Limb (tissue), 2 donors: ENCODE measurements at regions not wholly inside any gene's neighbourhood (a gene's known extent, or its start where the extent isn't known, plus 50 kb on each side); places are given as distances from the start of the nearest gene placed in this dataset.

ENCODE experiments used
- DNase-seq, 2 donors: peaks; one replicate each; pipeline ENCODE4 v3.0.0-alpha.2; 2016; ENCODE audit errors: extremely low spot score in 2 of 2

DNA sequence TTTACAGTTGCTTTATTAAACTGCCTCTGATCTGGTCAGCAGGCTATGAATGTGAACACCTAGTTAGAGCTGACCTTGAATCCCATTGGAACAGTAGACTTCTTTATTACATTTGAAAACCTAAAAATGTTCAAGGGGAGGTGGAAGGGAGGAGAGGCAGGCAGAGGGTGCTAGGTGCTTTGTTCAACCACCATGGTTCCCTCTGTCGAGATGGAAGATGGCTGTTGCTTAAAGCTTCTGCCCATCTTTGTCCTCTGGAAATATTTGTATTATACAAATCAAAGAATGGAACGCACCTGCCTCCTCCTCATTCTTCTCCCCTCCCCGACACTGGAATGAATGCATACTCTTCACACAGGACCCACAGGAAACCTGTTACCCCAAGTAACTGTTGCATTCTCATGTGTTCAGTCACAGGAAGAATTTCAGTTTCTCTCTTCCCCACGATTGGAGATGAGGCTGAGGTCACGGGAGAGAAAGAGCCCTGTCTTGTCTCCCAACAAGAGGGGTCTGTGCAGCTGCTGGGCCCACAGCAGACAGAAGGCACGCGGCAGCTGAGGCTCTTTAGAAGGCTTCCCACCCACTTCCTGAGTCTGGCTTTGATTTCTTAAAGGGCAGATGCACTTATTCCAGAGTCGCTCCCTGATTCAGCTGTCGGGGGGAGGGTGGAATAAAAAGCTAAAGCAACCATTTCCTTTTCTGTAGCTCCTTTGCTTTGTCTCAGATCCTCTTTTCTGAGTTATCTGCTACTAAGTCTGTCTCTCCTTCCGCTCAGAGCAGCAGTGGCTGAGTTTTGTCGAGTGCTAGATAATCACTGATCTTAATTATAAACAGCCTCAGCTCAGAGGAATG is 217.9 kb upstream of the BTG1 start:
- DNase-seq: peak; percentile 65 to 86

DNA sequence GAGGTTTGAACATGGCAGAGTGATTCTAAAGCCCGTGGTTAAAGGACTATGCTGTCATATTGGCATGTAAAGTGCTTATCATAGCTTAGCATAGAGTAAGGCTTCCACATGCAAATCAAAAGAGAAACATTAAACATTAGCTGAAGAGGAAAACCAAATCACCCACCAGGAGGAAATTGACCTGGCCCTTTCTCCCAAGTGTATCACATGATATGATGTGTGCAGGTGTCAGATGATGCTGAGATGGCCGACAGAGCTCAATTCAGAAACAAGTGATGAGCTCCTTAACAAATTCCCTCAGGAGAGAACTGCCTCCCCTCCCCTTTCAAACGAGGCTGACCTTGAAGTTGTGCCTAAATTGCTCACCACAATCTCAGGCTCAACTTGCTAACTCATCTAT is 217.1 kb upstream of the BTG1 start:
- no peak for DNase-seq

GRCh38 chr12:92362126-92362525 is 216.5 kb upstream of the BTG1 start:
- DNase-seq: no peak

DNA sequence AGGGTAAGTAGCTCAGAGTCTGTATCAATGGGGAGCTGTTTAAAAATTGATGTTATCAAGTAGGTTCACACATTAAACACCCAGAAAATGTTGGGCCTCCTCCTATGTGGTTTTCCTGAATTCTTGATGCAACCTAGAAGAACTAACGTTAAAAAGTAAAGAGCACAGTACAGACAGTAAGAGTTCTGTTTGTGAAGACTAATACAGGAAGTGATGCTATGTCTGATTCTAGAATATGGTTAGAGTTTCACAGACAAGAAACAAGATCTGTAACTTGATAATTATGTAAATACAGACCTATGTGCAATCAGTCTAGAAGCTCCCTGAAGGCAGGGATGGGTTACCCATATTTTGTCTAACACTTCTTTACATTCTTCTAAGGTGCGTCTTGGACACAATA is 214.9 kb upstream of the BTG1 start:
- no peak for DNase-seq

- no peak for DNase-seq
Observed at GRCh38 chr12:92359581-92360209, 214.0 kb upstream of the BTG1 start.

GRCh38 chr12:92357584-92358261 is 212.1 kb upstream of the BTG1 start:
- no peak for DNase-seq

DNA sequence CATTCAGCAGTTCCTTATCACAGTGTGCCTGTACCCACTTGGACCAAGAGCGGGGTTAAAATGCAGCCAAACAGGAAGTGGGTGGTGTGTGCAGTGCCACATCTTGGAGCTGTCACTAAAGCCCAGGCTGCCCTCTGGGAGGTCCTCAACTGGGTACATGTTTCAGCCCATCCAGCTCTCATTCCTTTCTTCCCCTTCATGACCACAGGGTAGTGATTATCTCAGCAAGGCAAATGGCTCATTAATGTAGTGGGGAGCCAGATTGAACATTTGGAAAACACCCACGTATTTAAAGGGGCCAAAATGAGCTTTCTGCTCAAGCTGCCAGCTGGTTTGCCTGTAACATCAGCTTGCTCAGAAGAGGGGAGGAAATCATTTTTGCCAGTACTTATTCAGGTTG is 210.8 kb upstream of the BTG1 start:
- DNase-seq: no peak

GRCh38 chr12:92349635-92350034 is 204.0 kb upstream of the BTG1 start:
- DNase-seq: no peak

DNA sequence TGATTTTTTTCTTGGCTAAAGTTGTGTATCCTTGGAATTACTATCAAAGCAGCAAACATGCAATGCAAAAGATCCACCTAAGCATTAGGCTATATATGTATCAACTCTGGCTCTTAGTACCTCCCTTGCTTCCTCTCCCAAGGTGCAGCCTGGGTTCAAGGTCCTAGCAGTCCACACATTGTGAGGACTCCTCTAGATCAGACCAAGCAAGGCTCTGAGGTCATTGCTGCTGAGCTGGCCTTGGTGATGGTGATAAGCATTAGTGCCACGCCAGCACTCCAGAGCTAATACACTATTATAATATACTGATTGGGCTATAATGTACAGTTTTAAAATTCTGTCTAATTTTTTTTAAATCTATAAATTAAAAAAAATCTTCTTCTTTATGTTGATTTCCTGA is 196.9 kb upstream of the BTG1 start:
- DNase-seq: no peak

GRCh38 chr12:92341065-92341668 is 195.5 kb upstream of the BTG1 start:
- no peak for DNase-seq

DNA sequence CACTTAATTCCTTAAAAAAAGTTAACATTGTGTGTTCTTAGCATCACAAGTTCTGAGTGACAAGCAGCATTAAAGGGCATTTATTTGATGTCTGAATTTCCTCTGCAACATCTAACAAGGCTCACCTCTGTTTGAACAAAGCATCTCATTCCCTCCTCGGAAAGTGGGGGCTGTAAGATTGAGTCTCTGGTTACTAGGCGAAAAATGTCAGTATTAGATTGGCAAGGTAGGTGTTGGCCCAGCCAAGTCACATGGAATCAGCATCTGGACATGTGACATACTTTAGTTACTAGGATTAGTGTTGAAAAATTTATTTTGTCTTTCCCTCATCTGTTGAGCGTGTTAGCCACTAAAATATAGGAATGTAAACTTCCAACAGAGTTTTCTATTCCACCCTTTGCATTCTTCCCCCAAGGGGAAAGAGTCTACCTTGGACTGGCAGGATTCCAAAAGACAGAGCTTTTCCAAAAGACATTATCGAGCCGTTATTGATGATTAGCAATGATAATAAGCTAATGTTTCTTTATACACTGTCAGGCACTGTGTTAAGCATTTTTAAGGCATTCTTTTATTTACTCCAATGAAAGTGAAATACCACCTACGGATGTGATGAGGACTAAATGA is 194.9 kb upstream of the BTG1 start:
- DNase-seq: no peak

DNA sequence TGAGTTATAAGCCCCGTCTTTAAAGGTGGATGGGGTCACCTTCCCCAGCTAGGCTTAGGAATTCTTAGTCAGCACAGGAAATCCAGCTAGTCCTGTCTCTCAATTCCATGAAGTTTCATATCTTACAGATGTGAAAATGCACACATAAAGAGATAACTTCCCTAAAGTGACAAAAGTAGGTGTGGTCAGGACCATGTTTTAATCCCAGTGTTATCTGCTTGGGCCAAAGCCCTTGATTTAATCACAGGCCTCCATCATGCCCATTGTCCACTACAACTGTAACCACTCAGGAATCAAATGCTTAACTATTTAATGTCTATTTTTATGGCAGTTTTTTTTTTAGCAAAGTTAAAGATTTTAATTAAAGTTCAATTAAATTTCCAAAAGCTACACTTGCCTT is 194.4 kb upstream of the BTG1 start:
- no peak for DNase-seq

DNA sequence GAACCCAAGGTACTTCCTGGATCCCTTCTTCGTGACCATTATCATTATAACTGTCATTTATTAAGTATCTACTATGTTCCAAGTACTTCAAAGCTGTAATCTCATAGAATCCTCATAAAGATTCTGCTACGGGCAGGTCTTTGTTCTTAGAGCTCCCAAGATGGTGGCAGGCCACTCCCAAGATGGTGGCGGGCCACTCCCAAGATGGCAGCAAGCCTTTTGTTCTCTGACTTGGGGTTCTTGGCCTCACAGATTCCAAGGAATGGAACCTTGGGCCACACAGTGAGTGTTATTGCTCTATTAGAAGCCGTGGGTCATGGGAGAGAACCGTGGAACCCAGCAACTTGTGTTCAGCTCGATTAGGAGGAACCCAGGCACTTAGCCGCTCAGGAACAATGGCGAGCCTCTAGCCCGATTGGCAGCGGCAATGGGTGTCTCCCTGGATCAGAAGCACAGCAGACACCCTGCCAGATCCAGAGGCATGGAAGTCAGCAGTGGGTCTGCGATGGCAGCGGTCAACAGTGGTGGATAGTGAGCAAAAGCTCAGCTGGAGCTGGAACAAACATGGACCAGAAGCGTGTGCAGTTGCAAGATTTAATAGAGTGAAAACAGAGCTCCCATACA is 193.7 kb upstream of the BTG1 start:
- DNase-seq: no peak

- no peak for DNase-seq
Observed at GRCh38 chr12:92338671-92339070, 193.0 kb upstream of the BTG1 start.

- no peak for DNase-seq
Observed at GRCh38 chr12:92338102-92338501, 192.5 kb upstream of the BTG1 start.

GRCh38 chr12:92337128-92337527 is 191.5 kb upstream of the BTG1 start:
- no peak for DNase-seq

- no peak for DNase-seq
Observed at GRCh38 chr12:92336641-92337040, 191.0 kb upstream of the BTG1 start.

GRCh38 chr12:92335831-92336230 is 190.2 kb upstream of the BTG1 start:
- DNase-seq: no peak

- no peak for DNase-seq
Observed at GRCh38 chr12:92334552-92334951, 188.9 kb upstream of the BTG1 start.

DNA sequence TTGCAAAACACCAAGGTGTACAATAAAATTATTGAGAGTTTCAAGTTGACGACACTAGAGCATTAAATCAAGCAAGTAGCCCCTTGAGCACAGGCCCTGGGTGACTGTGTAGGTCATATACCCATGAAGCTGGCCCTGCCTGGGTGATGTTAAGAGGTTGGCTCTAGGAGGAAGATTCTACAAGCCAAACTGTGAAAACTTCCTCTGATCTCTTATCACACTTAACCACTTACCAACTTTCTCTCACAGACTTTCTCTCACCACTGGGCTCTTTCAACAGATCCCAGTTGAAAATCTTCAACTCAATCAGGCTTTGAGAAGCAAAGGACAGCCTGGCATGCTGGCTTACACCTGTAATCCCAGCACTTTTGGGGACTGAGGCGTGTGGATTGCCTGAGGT is 186.9 kb upstream of the BTG1 start:
- DNase-seq: no peak

DNA sequence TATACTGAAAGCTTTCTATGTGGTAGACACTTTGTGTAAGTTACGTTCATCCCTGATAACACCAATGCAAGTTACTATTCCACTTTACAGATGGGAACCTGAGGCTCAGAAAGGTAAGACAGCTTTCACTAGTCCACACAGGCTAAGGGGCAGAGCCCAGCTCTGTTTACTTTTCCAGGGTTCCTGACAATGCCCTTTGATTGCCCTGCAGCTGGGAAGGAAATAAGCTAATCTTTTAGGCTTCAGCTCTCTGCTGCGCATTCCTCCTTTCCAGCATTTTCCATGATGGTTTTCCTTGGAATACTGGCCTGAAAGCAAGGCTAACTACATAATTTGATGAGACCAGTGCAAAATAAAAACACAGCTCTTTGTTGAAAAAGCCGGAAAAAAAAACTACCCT is 185.7 kb upstream of the BTG1 start:
- no peak for DNase-seq
